NCI-H2107 treated with DMSO at 0.1 percent for 48 hours (cell line): ENCODE measurements at regions not wholly inside any gene's neighbourhood (a gene's known extent, or its start where the extent isn't known, plus 50 kb on each side); places are given as distances from the start of the nearest gene placed in this dataset.
"Not testable (repeated sequence)": the region's sequence is repeated elsewhere in the genome, so short reads cannot be mapped to it uniquely, and the experiment has no call there.

ENCODE experiments used
- DNase-seq: peaks from one replicate; lab custom pipeline; 2025; ENCODE audit not compliant: unreplicated experiment; lab: John Stamatoyannopoulos, UW

- no peak for DNase-seq
These were observed 119.7 kb upstream of the CRIM1 start for GRCh38 chr2:36235882-36236281.

- DNase-seq, result no peak
These were observed 120.2 kb upstream of the CRIM1 start for GRCh38 chr2:36235426-36235825.

- DNase-seq, result no peak
These were observed 132.3 kb upstream of the CRIM1 start for GRCh38 chr2:36223259-36223658.

GRCh38 chr2:36222485-36222884, 133.1 kb upstream of the CRIM1 start:
- DNase-seq, result no peak

GRCh38 chr2:36214691-36215090, 140.9 kb upstream of the CRIM1 start:
- no peak for DNase-seq

- DNase-seq, result no peak
These were observed 152.2 kb upstream of the CRIM1 start for GRCh38 chr2:36203366-36203765.

GRCh38 chr2:36197181-36197971, 158.2 kb upstream of the CRIM1 start:
- no peak for DNase-seq

GRCh38 chr2:36193680-36194079, 161.9 kb upstream of the CRIM1 start:
- no peak for DNase-seq

- no peak for DNase-seq
These were observed 162.6 kb upstream of the CRIM1 start for GRCh38 chr2:36192983-36193382.

- DNase-seq, result no peak
These were observed 165.5 kb upstream of the CRIM1 start for GRCh38 chr2:36190097-36190496.

- no peak for DNase-seq
These were observed 170.0 kb upstream of the CRIM1 start for GRCh38 chr2:36185624-36186023.

- no peak for DNase-seq
These were observed 170.7 kb upstream of the CRIM1 start for GRCh38 chr2:36184848-36185247.

- DNase-seq, result not testable (repeated sequence)
These were observed 174.6 kb upstream of the CRIM1 start for GRCh38 chr2:36180789-36181482.

- DNase-seq, result not testable (repeated sequence)
These were observed 175.3 kb upstream of the CRIM1 start for GRCh38 chr2:36180293-36180692.

- DNase-seq, result not testable (repeated sequence)
These were observed 175.8 kb upstream of the CRIM1 start for GRCh38 chr2:36179668-36180269.

GRCh38 chr2:36178384-36178783, 177.2 kb upstream of the CRIM1 start:
- no peak for DNase-seq

- no peak for DNase-seq
These were observed 178.3 kb upstream of the CRIM1 start for GRCh38 chr2:36177282-36177681.

- no peak for DNase-seq
These were observed 180.7 kb upstream of the CRIM1 start for GRCh38 chr2:36174920-36175319.

GRCh38 chr2:36173760-36174404, 181.7 kb upstream of the CRIM1 start:
- no peak for DNase-seq

- no peak for DNase-seq
These were observed 182.8 kb upstream of the CRIM1 start for GRCh38 chr2:36172824-36173223.

- DNase-seq, result no peak
These were observed 184.8 kb upstream of the CRIM1 start for GRCh38 chr2:36170805-36171204.

- no peak for DNase-seq
These were observed 185.7 kb upstream of the CRIM1 start for GRCh38 chr2:36169843-36170242.
